Effector memory CD4-positive, alpha-beta T cell (primary cell): ENCODE measurements at regions not wholly inside any gene's neighbourhood (a gene's known extent, or its start where the extent isn't known, plus 50 kb on each side); places are given as distances from the start of the nearest gene placed in this dataset.
"Not testable (repeated sequence)": the region's sequence is repeated elsewhere in the genome, so short reads cannot be mapped to it uniquely, and the experiment has no call there.

Experiments used
- DNase-seq, 3 donors: peaks; one replicate each; pipeline ENCODE4 v3.0.0-alpha.2; 2020
- H3K27ac ChIP-seq: 2 replicates; pipeline ENCODE4 v1.7.0; 2013; ENCODE audit warnings: mild to moderate bottlenecking, low read length, moderate library complexity; ENCODE audit not compliant: insufficient read depth, poor library complexity, severe bottlenecking
- H3K27me3 ChIP-seq: replicated peaks from 2 replicates; pipeline ENCODE4 v1.7.0; 2013; ENCODE audit warnings: mild to moderate bottlenecking, low read length; ENCODE audit not compliant: insufficient read depth, control insufficient read depth, poor library complexity, severe bottlenecking
- H3K36me3 ChIP-seq: 2 replicates; pipeline ENCODE4 v1.7.0; 2013; ENCODE audit warnings: mild to moderate bottlenecking, low read length, moderate library complexity; ENCODE audit not compliant: control insufficient read depth, insufficient read depth
- H3K4me1 ChIP-seq: 2 replicates; pipeline ENCODE4 v1.7.0; 2013; ENCODE audit warnings: low read length, mild to moderate bottlenecking; ENCODE audit not compliant: control insufficient read depth, insufficient read depth, poor library complexity, severe bottlenecking
- H3K4me3 ChIP-seq: 2 replicates; pipeline ENCODE4 v1.7.0; 2013; ENCODE audit warnings: low read length, low read depth, mild to moderate bottlenecking; ENCODE audit not compliant: insufficient read depth, poor library complexity, severe bottlenecking
- H3K9me3 ChIP-seq: 2 replicates; pipeline ENCODE4 v1.7.0; 2013; ENCODE audit warnings: mild to moderate bottlenecking, low read length, moderate library complexity; ENCODE audit not compliant: control insufficient read depth

GRCh38 chr10:3263082-3263481, 90.5 kb upstream of the PITRM1 start:
- no peaks in the 10 kb centered on the region for H3K36me3 ChIP-seq
- no peaks in the 10 kb centered on the region for H3K9me3 ChIP-seq
- H3K27ac ChIP-seq = no peak overlapping the region
- H3K4me1 ChIP-seq = no peaks in the 10 kb centered on the region
- H3K27me3 ChIP-seq = no peaks in the 10 kb centered on the region
- no peak for DNase-seq
- no peak overlapping the region for H3K4me3 ChIP-seq

- Histone ChIP-seq H3K27me3 (no peaks in the 10 kb centered on the region), H3K27ac (no peak overlapping the region), H3K4me1 (no peaks in the 10 kb centered on the region), H3K4me3 (no peak overlapping the region), H3K36me3 (no peaks in the 10 kb centered on the region), H3K9me3 (no peaks in the 10 kb centered on the region)
- no peak for DNase-seq
These were observed 89.3 kb upstream of the PITRM1 start for GRCh38 chr10:3261921-3262320.

DNA sequence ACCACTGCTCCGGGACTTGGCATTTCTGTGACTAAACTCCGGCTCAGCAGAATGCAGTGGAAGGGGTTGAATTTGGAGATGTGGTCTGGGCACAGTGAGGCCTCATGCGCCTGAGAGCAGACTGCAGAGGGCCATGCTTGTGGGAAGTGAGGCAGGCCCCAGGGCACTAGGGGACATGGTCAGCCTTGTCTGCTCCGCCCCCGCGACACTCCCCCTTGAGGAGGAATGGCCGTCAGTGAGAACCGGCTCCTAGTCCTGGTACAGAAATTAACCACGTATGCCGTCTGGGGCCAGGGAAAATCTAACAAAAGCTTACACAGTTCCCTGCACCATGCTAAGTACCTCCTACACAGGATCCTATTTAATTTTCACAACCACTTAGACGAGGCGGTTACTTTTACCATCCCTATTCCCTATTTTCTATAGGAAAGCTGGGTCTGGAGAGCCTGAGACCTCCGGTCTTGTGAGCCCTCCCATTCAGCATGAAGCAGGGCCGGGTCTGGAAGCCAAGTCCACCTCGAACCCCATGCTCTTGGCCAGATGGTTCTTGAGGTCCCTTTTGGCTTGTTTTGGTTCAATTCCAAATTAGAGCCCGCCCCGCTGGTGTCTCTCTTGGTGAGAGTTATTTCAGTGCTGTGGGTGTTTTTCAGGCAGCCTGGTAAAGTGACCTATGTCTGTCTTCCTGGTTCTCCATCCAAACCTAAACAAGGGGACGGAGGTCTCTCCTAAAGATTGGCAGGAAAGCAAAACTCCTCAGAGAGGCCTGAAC, 87.7 kb upstream of the PITRM1 start:
- no peaks in the 10 kb centered on the region for H3K27me3 ChIP-seq
- H3K4me1 ChIP-seq = no peaks in the 10 kb centered on the region
- no peaks in the 10 kb centered on the region for H3K36me3 ChIP-seq
- no peak for DNase-seq
- no peak overlapping the region for H3K27ac ChIP-seq
- no peak overlapping the region for H3K4me3 ChIP-seq
- no peaks in the 10 kb centered on the region for H3K9me3 ChIP-seq

GRCh38 chr10:3259499-3259898, 86.9 kb upstream of the PITRM1 start:
- no peak for DNase-seq
- no peaks in the 10 kb centered on the region for H3K27me3 ChIP-seq
- H3K4me1 ChIP-seq = no peaks in the 10 kb centered on the region
- no peak overlapping the region for H3K27ac ChIP-seq
- no peak overlapping the region for H3K4me3 ChIP-seq
- no peaks in the 10 kb centered on the region for H3K9me3 ChIP-seq
- H3K36me3 ChIP-seq = no peaks in the 10 kb centered on the region

GRCh38 chr10:3258394-3258793, 85.8 kb upstream of the PITRM1 start:
- H3K9me3 ChIP-seq = no peaks in the 10 kb centered on the region
- no peak overlapping the region for H3K27ac ChIP-seq
- H3K4me3 ChIP-seq = no peak overlapping the region
- H3K4me1 ChIP-seq = no peaks in the 10 kb centered on the region
- DNase-seq = no peak
- H3K36me3 ChIP-seq = no peaks in the 10 kb centered on the region
- no peaks in the 10 kb centered on the region for H3K27me3 ChIP-seq

GRCh38 chr10:3255616-3256015, 83.0 kb upstream of the PITRM1 start:
- H3K36me3 ChIP-seq = no peaks in the 10 kb centered on the region
- no peak overlapping the region for H3K27ac ChIP-seq
- H3K27me3 ChIP-seq = no peaks in the 10 kb centered on the region
- no peak for DNase-seq
- no peak overlapping the region for H3K4me3 ChIP-seq
- no peaks in the 10 kb centered on the region for H3K4me1 ChIP-seq
- no peaks in the 10 kb centered on the region for H3K9me3 ChIP-seq

DNA sequence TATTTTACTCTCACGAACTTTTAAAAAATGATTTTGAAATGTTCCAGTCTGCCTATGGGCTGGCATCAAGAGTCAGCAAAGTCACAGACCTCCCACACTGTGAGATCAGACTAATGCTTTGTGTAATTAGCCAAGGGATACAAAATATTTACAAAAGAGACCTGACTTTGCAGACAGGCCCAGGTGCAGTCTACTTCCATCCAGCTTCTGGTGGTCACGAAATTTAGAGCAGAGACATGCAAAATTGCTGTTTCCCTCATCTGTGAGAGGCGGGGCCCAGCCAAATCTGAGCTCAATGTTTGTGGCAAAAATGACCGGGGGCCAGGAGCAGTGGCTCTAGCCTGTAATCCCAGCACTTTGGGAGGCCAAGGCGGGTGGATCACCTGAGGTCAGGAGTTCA, 82.5 kb upstream of the PITRM1 start:
- no peak overlapping the region for H3K27ac ChIP-seq
- no peaks in the 10 kb centered on the region for H3K27me3 ChIP-seq
- no peak overlapping the region for H3K4me3 ChIP-seq
- no peaks in the 10 kb centered on the region for H3K9me3 ChIP-seq
- DNase-seq = no peak
- H3K36me3 ChIP-seq = no peaks in the 10 kb centered on the region
- H3K4me1 ChIP-seq = no peaks in the 10 kb centered on the region

GRCh38 chr10:3253974-3254373, 81.4 kb upstream of the PITRM1 start:
- not testable (repeated sequence) for H3K4me3 ChIP-seq, DNase-seq, H3K4me1 ChIP-seq, H3K9me3 ChIP-seq, H3K36me3 ChIP-seq, H3K27ac ChIP-seq, H3K27me3 ChIP-seq

- Histone ChIP-seq H3K9me3 (no peaks in the 10 kb centered on the region), H3K4me3 (no peak overlapping the region), H3K27ac (no peak overlapping the region), H3K36me3 (no peaks in the 10 kb centered on the region), H3K4me1 (no peaks in the 10 kb centered on the region), H3K27me3 (no peaks in the 10 kb centered on the region)
- DNase-seq = no peak
These were observed 78.6 kb upstream of the PITRM1 start for GRCh38 chr10:3251172-3251571.

GRCh38 chr10:3249307-3249889, 76.8 kb upstream of the PITRM1 start:
- no peaks in the 10 kb centered on the region for H3K36me3 ChIP-seq
- no peak for DNase-seq
- H3K4me1 ChIP-seq = no peaks in the 10 kb centered on the region
- H3K27me3 ChIP-seq = no peaks in the 10 kb centered on the region
- no peak overlapping the region for H3K4me3 ChIP-seq
- H3K27ac ChIP-seq = no peak overlapping the region
- no peaks in the 10 kb centered on the region for H3K9me3 ChIP-seq
